ENCODE measurements at regions not wholly inside any gene's neighbourhood (a gene's known extent, or its start where the extent isn't known, plus 50 kb on each side); places are given as distances from the start of the nearest gene placed in this dataset.

DNA sequence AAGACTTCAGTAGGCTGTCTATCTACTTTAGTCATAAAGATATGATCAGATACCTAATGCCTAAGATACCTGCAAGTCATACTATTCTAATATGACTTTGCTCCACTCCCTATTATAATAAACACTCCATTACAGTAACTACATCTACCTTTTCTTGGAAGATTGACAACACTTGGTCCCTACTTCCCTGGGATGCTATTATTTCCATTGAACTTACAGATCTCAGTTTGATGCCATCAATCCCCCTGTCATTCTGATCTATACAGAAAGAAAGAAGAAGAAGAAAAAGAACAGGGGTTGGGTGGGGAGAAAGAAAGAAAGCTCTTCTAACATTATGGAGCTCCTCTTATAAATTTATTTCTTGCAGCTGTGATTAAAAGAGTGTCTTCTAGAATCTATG is 889.1 kb upstream of the NRXN1 start:
- no peak overlapping the region for H3K4me3 ChIP-seq
- H3K79me2 ChIP-seq (replicated peaks; ENCODE audit: insufficient read depth): no peaks in the 10 kb centered on the region
- peaks cover 3% of the 10 kb centered on the region; the same call in 1 of the 2 replicates for H3K9me2 ChIP-seq (ENCODE audit: insufficient read depth)
- no peaks in the 10 kb centered on the region for H3F3A ChIP-seq (replicated peaks; ENCODE audit: low read depth)
- no peak overlapping the region for H3K27ac ChIP-seq (ENCODE audit: low read depth)
- H3K36me3 Mint-ChIP-seq (ENCODE audit: low read depth): peaks cover 10% of the 10 kb centered on the region
- TF ChIP-seq, protein P1, sequence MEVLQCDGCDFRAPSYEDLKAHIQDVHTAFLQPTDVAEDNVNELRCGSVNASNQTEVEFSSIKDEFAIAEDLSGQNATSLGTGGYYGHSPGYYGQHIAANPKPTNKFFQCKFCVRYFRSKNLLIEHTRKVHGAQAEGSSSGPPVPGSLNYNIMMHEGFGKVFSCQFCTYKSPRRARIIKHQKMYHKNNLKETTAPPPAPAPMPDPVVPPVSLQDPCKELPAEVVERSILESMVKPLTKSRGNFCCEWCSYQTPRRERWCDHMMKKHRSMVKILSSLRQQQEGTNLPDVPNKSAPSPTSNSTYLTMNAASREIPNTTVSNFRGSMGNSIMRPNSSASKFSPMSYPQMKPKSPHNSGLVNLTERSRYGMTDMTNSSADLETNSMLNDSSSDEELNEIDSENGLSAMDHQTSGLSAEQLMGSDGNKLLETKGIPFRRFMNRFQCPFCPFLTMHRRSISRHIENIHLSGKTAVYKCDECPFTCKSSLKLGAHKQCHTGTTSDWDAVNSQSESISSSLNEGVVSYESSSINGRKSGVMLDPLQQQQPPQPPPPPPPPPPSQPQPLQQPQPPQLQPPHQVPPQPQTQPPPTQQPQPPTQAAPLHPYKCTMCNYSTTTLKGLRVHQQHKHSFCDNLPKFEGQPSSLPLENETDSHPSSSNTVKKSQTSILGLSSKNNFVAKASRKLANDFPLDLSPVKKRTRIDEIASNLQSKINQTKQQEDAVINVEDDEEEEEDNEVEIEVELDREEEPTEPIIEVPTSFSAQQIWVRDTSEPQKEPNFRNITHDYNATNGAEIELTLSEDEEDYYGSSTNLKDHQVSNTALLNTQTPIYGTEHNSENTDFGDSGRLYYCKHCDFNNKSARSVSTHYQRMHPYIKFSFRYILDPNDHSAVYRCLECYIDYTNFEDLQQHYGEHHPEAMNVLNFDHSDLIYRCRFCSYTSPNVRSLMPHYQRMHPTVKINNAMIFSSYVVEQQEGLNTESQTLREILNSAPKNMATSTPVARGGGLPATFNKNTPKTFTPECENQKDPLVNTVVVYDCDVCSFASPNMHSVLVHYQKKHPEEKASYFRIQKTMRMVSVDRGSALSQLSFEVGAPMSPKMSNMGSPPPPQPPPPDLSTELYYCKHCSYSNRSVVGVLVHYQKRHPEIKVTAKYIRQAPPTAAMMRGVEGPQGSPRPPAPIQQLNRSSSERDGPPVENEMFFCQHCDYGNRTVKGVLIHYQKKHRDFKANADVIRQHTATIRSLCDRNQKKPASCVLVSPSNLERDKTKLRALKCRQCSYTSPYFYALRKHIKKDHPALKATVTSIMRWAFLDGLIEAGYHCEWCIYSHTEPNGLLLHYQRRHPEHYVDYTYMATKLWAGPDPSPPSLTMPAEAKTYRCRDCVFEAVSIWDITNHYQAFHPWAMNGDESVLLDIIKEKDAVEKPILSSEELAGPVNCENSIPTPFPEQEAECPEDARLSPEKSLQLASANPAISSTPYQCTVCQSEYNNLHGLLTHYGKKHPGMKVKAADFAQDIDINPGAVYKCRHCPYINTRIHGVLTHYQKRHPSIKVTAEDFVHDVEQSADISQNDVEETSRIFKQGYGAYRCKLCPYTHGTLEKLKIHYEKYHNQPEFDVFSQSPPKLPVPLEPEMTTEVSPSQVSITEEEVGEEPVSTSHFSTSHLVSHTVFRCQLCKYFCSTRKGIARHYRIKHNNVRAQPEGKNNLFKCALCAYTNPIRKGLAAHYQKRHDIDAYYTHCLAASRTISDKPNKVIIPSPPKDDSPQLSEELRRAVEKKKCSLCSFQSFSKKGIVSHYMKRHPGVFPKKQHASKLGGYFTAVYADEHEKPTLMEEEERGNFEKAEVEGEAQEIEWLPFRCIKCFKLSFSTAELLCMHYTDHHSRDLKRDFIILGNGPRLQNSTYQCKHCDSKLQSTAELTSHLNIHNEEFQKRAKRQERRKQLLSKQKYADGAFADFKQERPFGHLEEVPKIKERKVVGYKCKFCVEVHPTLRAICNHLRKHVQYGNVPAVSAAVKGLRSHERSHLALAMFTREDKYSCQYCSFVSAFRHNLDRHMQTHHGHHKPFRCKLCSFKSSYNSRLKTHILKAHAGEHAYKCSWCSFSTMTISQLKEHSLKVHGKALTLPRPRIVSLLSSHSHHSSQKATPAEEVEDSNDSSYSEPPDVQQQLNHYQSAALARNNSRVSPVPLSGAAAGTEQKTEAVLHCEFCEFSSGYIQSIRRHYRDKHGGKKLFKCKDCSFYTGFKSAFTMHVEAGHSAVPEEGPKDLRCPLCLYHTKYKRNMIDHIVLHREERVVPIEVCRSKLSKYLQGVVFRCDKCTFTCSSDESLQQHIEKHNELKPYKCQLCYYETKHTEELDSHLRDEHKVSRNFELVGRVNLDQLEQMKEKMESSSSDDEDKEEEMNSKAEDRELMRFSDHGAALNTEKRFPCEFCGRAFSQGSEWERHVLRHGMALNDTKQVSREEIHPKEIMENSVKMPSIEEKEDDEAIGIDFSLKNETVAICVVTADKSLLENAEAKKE (CRISPR knock-in tag; IDR thresholded peaks at IDR 0.05): no peak
- TF ChIP-seq, protein P2, sequence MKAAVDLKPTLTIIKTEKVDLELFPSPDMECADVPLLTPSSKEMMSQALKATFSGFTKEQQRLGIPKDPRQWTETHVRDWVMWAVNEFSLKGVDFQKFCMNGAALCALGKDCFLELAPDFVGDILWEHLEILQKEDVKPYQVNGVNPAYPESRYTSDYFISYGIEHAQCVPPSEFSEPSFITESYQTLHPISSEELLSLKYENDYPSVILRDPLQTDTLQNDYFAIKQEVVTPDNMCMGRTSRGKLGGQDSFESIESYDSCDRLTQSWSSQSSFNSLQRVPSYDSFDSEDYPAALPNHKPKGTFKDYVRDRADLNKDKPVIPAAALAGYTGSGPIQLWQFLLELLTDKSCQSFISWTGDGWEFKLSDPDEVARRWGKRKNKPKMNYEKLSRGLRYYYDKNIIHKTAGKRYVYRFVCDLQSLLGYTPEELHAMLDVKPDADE (IDR thresholded peaks at IDR 0.05): no peak
- TF ChIP-seq, protein P3, sequence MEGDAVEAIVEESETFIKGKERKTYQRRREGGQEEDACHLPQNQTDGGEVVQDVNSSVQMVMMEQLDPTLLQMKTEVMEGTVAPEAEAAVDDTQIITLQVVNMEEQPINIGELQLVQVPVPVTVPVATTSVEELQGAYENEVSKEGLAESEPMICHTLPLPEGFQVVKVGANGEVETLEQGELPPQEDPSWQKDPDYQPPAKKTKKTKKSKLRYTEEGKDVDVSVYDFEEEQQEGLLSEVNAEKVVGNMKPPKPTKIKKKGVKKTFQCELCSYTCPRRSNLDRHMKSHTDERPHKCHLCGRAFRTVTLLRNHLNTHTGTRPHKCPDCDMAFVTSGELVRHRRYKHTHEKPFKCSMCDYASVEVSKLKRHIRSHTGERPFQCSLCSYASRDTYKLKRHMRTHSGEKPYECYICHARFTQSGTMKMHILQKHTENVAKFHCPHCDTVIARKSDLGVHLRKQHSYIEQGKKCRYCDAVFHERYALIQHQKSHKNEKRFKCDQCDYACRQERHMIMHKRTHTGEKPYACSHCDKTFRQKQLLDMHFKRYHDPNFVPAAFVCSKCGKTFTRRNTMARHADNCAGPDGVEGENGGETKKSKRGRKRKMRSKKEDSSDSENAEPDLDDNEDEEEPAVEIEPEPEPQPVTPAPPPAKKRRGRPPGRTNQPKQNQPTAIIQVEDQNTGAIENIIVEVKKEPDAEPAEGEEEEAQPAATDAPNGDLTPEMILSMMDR (conservative IDR thresholded peaks at IDR 0.05; ENCODE audit: low read depth in 2 of 2): no peak
- TF ChIP-seq ZNF331 (CRISPR knock-in tag; IDR thresholded peaks at IDR 0.05; ENCODE audit: low read depth) (no peak), ZNF114 (CRISPR knock-in tag; IDR thresholded peaks at IDR 0.05) (no peak), EZH2 (IDR thresholded peaks at IDR 0.05; ENCODE audit: low read depth, unreplicated experiment) (no peak), JUNB (IDR thresholded peaks at IDR 0.05; ENCODE audit: unreplicated experiment) (no peak), CREB1 (CRISPR knock-in tag; IDR thresholded peaks at IDR 0.05; ENCODE audit: low read depth) (no peak), EZH2phosphoT487 (IDR thresholded peaks at IDR 0.05; ENCODE audit: unreplicated experiment) (no peak), NANOG (IDR thresholded peaks at IDR 0.05; ENCODE audit: borderline replicate concordance) (no peak), POLR2AphosphoS5 (IDR thresholded peaks at IDR 0.05; ENCODE audit: low read depth) (no peak), STAT1 (IDR thresholded peaks at IDR 0.05; ENCODE audit: unreplicated experiment) (no peak)
- TF ChIP-seq, protein P4, sequence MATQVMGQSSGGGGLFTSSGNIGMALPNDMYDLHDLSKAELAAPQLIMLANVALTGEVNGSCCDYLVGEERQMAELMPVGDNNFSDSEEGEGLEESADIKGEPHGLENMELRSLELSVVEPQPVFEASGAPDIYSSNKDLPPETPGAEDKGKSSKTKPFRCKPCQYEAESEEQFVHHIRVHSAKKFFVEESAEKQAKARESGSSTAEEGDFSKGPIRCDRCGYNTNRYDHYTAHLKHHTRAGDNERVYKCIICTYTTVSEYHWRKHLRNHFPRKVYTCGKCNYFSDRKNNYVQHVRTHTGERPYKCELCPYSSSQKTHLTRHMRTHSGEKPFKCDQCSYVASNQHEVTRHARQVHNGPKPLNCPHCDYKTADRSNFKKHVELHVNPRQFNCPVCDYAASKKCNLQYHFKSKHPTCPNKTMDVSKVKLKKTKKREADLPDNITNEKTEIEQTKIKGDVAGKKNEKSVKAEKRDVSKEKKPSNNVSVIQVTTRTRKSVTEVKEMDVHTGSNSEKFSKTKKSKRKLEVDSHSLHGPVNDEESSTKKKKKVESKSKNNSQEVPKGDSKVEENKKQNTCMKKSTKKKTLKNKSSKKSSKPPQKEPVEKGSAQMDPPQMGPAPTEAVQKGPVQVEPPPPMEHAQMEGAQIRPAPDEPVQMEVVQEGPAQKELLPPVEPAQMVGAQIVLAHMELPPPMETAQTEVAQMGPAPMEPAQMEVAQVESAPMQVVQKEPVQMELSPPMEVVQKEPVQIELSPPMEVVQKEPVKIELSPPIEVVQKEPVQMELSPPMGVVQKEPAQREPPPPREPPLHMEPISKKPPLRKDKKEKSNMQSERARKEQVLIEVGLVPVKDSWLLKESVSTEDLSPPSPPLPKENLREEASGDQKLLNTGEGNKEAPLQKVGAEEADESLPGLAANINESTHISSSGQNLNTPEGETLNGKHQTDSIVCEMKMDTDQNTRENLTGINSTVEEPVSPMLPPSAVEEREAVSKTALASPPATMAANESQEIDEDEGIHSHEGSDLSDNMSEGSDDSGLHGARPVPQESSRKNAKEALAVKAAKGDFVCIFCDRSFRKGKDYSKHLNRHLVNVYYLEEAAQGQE (IDR thresholded peaks at IDR 0.05; ENCODE audit: unreplicated experiment): no peak
- no peaks in the 10 kb centered on the region; the same call in 1 of the 2 replicates for H3K36me3 ChIP-seq (ENCODE audit: insufficient read depth)
- no peaks in the 10 kb centered on the region for H4K20me1 ChIP-seq (replicated peaks; ENCODE audit: insufficient read depth)
- H3K4me3 Mint-ChIP-seq: no peak overlapping the region
- DNase-seq (ENCODE audit: low spot score): no peak
- peaks cover 31% of the 10 kb centered on the region for H3K9me3 Mint-ChIP-seq
- no peaks in the 10 kb centered on the region for H3K4me1 ChIP-seq (ENCODE audit: insufficient read depth)
- no peak overlapping the region for H3K4me2 ChIP-seq
- H2AFZ ChIP-seq: no peak overlapping the region
- H3K27ac Mint-ChIP-seq: no peak overlapping the region
- no peaks in the 10 kb centered on the region for H3K4me1 Mint-ChIP-seq
- no peaks in the 10 kb centered on the region for H3K27me3 ChIP-seq (ENCODE audit: insufficient read depth)
- peaks cover 2% of the 10 kb centered on the region for H3K27me3 Mint-ChIP-seq (ENCODE audit: insufficient read depth, low read depth, poor library complexity)
- no peak for ATAC-seq

Data from GM23338 (cell line).